Esophagus muscularis mucosa (tissue), 4 donors: ENCODE measurements at regions not wholly inside any gene's neighbourhood (a gene's known extent, or its start where the extent isn't known, plus 50 kb on each side); places are given as distances from the start of the nearest gene placed in this dataset.

Experiments used
- CTCF ChIP-seq, 3 experiments: fragments of 200-600 bp in 2 of 3; fragments of 450-650 bp in 1 of 3; sonication (generic) in 2 of 3; IDR thresholded peaks; one replicate each; pipeline ENCODE4 v1.5.1; 2017 to 2019; ENCODE audit warnings: antibody characterized with exemption in 3 of 3, mild to moderate bottlenecking in 2 of 3, moderate library complexity in 1 of 3
- EP300 ChIP-seq: sonication (generic); formaldehyde crosslinking; IDR thresholded peaks from one replicate; pipeline ENCODE4 v1.6.1; 2017; ENCODE audit warnings: antibody characterized with exemption
- POLR2A ChIP-seq: fragments of 450-650 bp; IDR thresholded peaks from one replicate; pipeline ENCODE4 v1.6.1; 2017; ENCODE audit warnings: antibody characterized with exemption, moderate library complexity, mild to moderate bottlenecking, low read depth
- POLR2AphosphoS5 ChIP-seq, 2 donors: sonication (generic); formaldehyde crosslinking; IDR thresholded peaks; one replicate each; pipeline ENCODE4 v1.6.1; 2017; ENCODE audit warnings: antibody characterized with exemption in 2 of 2

GRCh38 chr18:6679201-6679600, 50.3 kb upstream of the ARHGAP28 start:
- no peak for TF ChIP-seq POLR2A
- no peak for TF ChIP-seq EP300
- no peak for TF ChIP-seq CTCF (IDR thresholded peaks at IDR 0.05)
- no peak for TF ChIP-seq POLR2AphosphoS5 (IDR thresholded peaks at IDR 0.05)
